ENCODE measurements at regions not wholly inside any gene's neighbourhood (a gene's known extent, or its start where the extent isn't known, plus 50 kb on each side); places are given as distances from the start of the nearest gene placed in this dataset.

DNA sequence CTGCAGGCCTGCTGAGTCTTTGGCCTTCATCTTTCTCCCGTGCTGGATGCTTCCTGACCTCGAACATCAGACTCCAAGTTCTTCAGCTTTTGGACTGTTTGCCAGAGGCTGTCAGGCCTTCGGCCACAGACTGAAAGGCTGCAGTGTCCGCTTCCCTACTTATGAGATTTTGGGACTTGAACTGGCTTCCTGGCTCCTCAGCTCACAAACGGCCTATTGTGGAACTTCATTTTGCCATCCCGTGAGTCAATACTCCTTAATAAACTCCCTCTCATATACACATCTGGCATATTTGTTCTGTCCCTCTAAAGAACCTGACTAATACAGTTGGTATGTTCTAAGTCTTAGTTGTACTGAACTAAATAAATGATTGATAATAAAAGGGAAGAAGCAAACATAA lies 702.8 kb upstream of the LINC00305 start:
- DNase-seq (ENCODE audit: low spot score) (no peak), ATAC-seq (ENCODE audit: low read depth) (no peak; the same call in 2 of the 3 replicates)
- no peaks in the 10 kb centered on the region for H3K27me3 ChIP-seq (ENCODE audit: insufficient read depth, poor library complexity, severe bottlenecking)
- no peaks in the 10 kb centered on the region for H3K4me1 ChIP-seq (ENCODE audit: insufficient read depth, poor library complexity, severe bottlenecking)
- H3K36me3 ChIP-seq (ENCODE audit: low read depth) = no peaks in the 10 kb centered on the region
- H3K4me3 ChIP-seq (ENCODE audit: severe bottlenecking) = no peak overlapping the region
- H3K27ac ChIP-seq (ENCODE audit: poor library complexity, severe bottlenecking) = no peak overlapping the region
- TF ChIP-seq, protein P1, sequence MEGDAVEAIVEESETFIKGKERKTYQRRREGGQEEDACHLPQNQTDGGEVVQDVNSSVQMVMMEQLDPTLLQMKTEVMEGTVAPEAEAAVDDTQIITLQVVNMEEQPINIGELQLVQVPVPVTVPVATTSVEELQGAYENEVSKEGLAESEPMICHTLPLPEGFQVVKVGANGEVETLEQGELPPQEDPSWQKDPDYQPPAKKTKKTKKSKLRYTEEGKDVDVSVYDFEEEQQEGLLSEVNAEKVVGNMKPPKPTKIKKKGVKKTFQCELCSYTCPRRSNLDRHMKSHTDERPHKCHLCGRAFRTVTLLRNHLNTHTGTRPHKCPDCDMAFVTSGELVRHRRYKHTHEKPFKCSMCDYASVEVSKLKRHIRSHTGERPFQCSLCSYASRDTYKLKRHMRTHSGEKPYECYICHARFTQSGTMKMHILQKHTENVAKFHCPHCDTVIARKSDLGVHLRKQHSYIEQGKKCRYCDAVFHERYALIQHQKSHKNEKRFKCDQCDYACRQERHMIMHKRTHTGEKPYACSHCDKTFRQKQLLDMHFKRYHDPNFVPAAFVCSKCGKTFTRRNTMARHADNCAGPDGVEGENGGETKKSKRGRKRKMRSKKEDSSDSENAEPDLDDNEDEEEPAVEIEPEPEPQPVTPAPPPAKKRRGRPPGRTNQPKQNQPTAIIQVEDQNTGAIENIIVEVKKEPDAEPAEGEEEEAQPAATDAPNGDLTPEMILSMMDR (IDR thresholded peaks at IDR 0.05; ENCODE audit: poor library complexity, severe bottlenecking) = no peak
- H3K9me3 ChIP-seq (ENCODE audit: severe bottlenecking) = no peaks in the 10 kb centered on the region

DNA sequence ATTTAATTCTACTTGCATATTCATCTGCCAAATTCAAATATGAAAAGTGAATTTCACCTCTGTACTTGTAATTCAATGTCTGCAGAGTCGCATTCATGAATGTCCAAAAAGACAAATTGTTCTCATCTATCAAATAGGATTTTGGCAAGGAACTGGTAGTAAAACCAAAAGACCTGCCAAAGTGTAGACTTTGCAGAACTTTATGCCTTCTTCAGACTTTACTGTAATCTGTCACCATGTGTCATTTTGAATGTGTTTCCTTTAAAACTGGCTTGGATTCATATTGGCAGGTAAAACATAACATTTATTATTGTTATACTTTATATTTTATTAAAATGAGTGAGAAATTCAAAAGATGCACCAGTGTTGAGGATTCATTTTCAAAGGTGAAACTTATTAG lies 701.9 kb upstream of the LINC00305 start:
- Histone ChIP-seq H3K4me1 (ENCODE audit: insufficient read depth, poor library complexity, severe bottlenecking) (no peaks in the 10 kb centered on the region), H3K36me3 (ENCODE audit: low read depth) (no peaks in the 10 kb centered on the region), H3K4me3 (ENCODE audit: severe bottlenecking) (no peak overlapping the region), H3K27me3 (ENCODE audit: insufficient read depth, poor library complexity, severe bottlenecking) (no peaks in the 10 kb centered on the region), H3K9me3 (ENCODE audit: severe bottlenecking) (no peaks in the 10 kb centered on the region), H3K27ac (ENCODE audit: poor library complexity, severe bottlenecking) (no peak overlapping the region)
- ATAC-seq (ENCODE audit: low read depth) (no peak), DNase-seq (ENCODE audit: low spot score) (no peak)
- TF ChIP-seq, protein P1 (IDR thresholded peaks at IDR 0.05; ENCODE audit: poor library complexity, severe bottlenecking) = no peak

DNA sequence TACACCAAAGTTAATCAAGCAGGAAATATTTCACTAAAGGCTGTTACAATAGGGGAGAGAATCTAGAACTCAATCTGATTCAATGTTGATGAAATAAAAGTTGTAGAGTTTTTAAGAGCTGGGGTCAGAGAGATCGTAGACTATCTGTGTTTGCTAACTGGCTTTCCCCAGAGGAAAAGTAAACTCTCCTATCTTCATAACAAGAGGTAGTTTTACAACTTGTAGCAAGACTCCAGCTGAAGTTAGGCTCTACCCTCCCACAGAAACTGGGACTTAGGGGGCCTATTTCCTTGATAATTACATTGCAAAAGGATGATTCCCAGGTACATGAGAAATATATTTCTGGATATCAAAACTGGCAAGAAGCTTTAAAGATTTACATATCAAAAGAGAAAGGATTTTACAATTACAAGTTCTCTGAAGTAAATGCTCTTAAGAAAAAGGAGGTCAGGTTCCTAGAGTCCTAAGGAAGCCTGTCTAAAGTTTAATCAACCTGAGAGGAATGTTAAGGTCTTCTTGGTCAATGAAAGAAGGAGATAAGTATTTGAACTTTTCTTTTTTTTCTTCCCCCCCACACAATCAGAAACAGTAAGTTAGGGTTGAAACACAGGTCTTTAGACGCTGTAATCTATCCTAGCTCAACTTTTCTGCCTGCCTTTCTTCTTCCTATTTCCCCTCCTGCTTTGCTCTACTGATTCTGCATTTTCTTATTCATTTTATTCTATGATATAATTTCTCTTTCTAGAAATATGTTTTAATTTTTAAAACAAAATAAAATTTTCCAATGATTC lies 692.2 kb upstream of the LINC00305 start:
- DNase-seq (ENCODE audit: low spot score) = no peak
- no peak overlapping the region for H3K27ac ChIP-seq (ENCODE audit: poor library complexity, severe bottlenecking)
- H3K36me3 ChIP-seq (ENCODE audit: low read depth) = no peaks in the 10 kb centered on the region
- H3K27me3 ChIP-seq (ENCODE audit: insufficient read depth, poor library complexity, severe bottlenecking) = no peaks in the 10 kb centered on the region
- no peak overlapping the region for H3K4me3 ChIP-seq (ENCODE audit: severe bottlenecking)
- ATAC-seq (ENCODE audit: low read depth) = no peak
- H3K4me1 ChIP-seq (ENCODE audit: insufficient read depth, poor library complexity, severe bottlenecking) = no peaks in the 10 kb centered on the region
- no peaks in the 10 kb centered on the region for H3K9me3 ChIP-seq (ENCODE audit: severe bottlenecking)
- TF ChIP-seq, protein P1 (IDR thresholded peaks at IDR 0.05; ENCODE audit: poor library complexity, severe bottlenecking) = no peak

DNA sequence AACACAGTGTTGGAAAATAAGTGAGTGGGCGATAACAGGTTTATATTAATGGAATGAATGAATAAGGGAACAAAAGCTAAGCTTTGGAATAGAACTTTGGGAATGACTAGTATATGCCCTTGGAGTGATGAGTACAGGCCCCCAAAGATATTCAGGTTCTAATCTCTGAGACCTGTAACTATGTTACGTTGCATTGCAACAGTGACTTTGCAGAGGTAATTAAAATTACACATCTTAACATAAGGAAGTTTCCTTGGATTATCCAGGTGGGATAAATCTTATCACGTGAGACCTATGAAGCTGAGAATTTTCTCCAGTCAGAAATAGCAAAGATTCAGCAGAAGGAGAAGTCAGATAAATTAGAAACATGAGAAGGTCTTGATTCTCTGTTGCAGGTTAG lies 661.5 kb upstream of the LINC00305 start:
- H3K4me3 ChIP-seq (ENCODE audit: severe bottlenecking) = no peak overlapping the region
- H3K27ac ChIP-seq (ENCODE audit: poor library complexity, severe bottlenecking) = no peak overlapping the region
- no peaks in the 10 kb centered on the region for H3K4me1 ChIP-seq (ENCODE audit: insufficient read depth, poor library complexity, severe bottlenecking)
- DNase-seq (ENCODE audit: low spot score) (no peak), ATAC-seq (ENCODE audit: low read depth) (no peak)
- no peaks in the 10 kb centered on the region for H3K27me3 ChIP-seq (ENCODE audit: insufficient read depth, poor library complexity, severe bottlenecking)
- TF ChIP-seq, protein P1 (IDR thresholded peaks at IDR 0.05; ENCODE audit: poor library complexity, severe bottlenecking) = no peak
- no peaks in the 10 kb centered on the region for H3K36me3 ChIP-seq (ENCODE audit: low read depth)
- no peaks in the 10 kb centered on the region for H3K9me3 ChIP-seq (ENCODE audit: severe bottlenecking)

DNA sequence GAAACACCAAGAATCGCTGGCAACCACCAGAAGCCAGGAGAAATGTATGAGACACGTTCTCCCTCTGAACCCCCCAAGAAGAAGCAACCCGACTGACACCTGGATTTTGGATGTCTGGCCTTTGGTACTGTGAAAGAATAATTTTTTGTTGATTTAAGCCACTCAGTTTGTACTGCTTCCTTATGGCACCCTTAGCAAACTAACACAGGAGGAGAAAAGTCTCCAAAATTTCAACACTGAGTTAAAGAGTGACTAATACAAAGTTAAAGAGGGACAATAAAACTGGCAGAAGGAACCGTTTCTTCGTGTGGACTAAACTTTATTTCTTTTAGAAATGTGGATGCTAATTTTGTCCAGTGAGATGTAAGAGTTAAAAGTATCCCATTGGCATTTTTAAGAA lies 660.9 kb upstream of the LINC00305 start:
- no peak overlapping the region for H3K27ac ChIP-seq (ENCODE audit: poor library complexity, severe bottlenecking)
- ATAC-seq (ENCODE audit: low read depth) (no peak), DNase-seq (ENCODE audit: low spot score) (no peak)
- H3K4me3 ChIP-seq (ENCODE audit: severe bottlenecking) = no peak overlapping the region
- H3K27me3 ChIP-seq (ENCODE audit: insufficient read depth, poor library complexity, severe bottlenecking) = no peaks in the 10 kb centered on the region
- H3K9me3 ChIP-seq (ENCODE audit: severe bottlenecking) = no peaks in the 10 kb centered on the region
- no peaks in the 10 kb centered on the region for H3K36me3 ChIP-seq (ENCODE audit: low read depth)
- TF ChIP-seq, protein P1 (IDR thresholded peaks at IDR 0.05; ENCODE audit: poor library complexity, severe bottlenecking) = no peak
- H3K4me1 ChIP-seq (ENCODE audit: insufficient read depth, poor library complexity, severe bottlenecking) = no peaks in the 10 kb centered on the region

All from RWPE2 (cell line).